Keratinocyte (primary cell): ENCODE measurements at regions not wholly inside any gene's neighbourhood (a gene's known extent, or its start where the extent isn't known, plus 50 kb on each side); places are given as distances from the start of the nearest gene placed in this dataset.

Source experiments
- DNase-seq: peaks from one replicate; pipeline ENCODE4 v3.0.0-alpha.2; 2011; ENCODE audit warnings: low read depth, missing footprints, low spot score
- FAIRE-seq: peaks from 2 replicates; lab custom pipeline; 2011; peaks lifted over from hg19 to GRCh38; lab: Jason Lieb, UNC
- H2AFZ ChIP-seq: 2 replicates; pipeline ENCODE4 v1.6.0; 2012; ENCODE audit warnings: low read length, control low read depth, inconsistent platforms; ENCODE audit not compliant: control insufficient read depth
- H3K27ac ChIP-seq: 2 replicates; pipeline ENCODE4 v1.5.1; 2011; ENCODE audit warnings: low read length; ENCODE audit not compliant: control insufficient read depth, insufficient read depth
- H3K27me3 ChIP-seq: 3 replicates; pipeline ENCODE4 v1.6.0; 2011; ENCODE audit warnings: low read length; ENCODE audit not compliant: control insufficient read depth, insufficient read depth; ENCODE audit errors: extremely low read depth
- H3K36me3 ChIP-seq, 2 experiments: 2 replicates in 1 of 2; 3 replicates in 1 of 2; pipeline ENCODE4 v1.5.1; 2011; ENCODE audit warnings: low read length in 2 of 2, mild to moderate bottlenecking in 1 of 2; ENCODE audit not compliant: control insufficient read depth in 2 of 2, insufficient read depth in 2 of 2; ENCODE audit errors: extremely low read depth in 1 of 2
- H3K4me1 ChIP-seq: 3 replicates; pipeline ENCODE4 v1.5.1; 2011; ENCODE audit warnings: low read length; ENCODE audit not compliant: control insufficient read depth, insufficient read depth; ENCODE audit errors: extremely low read depth
- H3K4me2 ChIP-seq: 3 replicates; pipeline ENCODE4 v1.6.0; 2011; ENCODE audit warnings: low read depth, low read length; ENCODE audit not compliant: control insufficient read depth, insufficient read depth; ENCODE audit errors: extremely low read depth
- H3K4me3 ChIP-seq, 3 experiments: fragments of 200-600 bp in 1 of 3; sonication (generic) in 1 of 3; 2 replicates in 2 of 3; 3 replicates in 1 of 3; pipeline ENCODE4 v1.5.1; 2011 to 2016; ENCODE audit warnings: low read length in 3 of 3, mild to moderate bottlenecking in 3 of 3, control low read depth in 2 of 3, inconsistent platforms in 1 of 3, low read depth in 1 of 3, mixed read lengths in 1 of 3, mixed run types in 1 of 3, moderate library complexity in 1 of 3; ENCODE audit not compliant: control insufficient read depth in 2 of 3, insufficient read depth in 2 of 3; ENCODE audit errors: extremely low read depth in 1 of 3
- H3K79me2 ChIP-seq: 2 replicates; pipeline ENCODE4 v1.6.0; 2012; ENCODE audit warnings: low read length; ENCODE audit not compliant: control insufficient read depth, insufficient read depth
- H3K9ac ChIP-seq: 3 replicates; pipeline ENCODE4 v1.6.0; 2011; ENCODE audit warnings: low read length; ENCODE audit not compliant: control insufficient read depth, insufficient read depth; ENCODE audit errors: extremely low read depth
- H3K9me1 ChIP-seq: 3 replicates; pipeline ENCODE4 v1.6.0; 2011; ENCODE audit warnings: low read length; ENCODE audit not compliant: control insufficient read depth, insufficient read depth; ENCODE audit errors: extremely low read depth
- H3K9me3 ChIP-seq: 2 replicates; pipeline ENCODE4 v1.5.1; 2012; ENCODE audit warnings: low read depth, low read length; ENCODE audit not compliant: control insufficient read depth
- H4K20me1 ChIP-seq: 3 replicates; pipeline ENCODE4 v1.6.0; 2011; ENCODE audit warnings: low read length; ENCODE audit not compliant: control insufficient read depth, insufficient read depth; ENCODE audit errors: extremely low read depth
- EZH2 ChIP-seq: IDR thresholded peaks from one replicate; pipeline ENCODE4 v1.6.1; 2012; ENCODE audit warnings: inconsistent platforms, mild to moderate bottlenecking, low read length, moderate library complexity
- dilution Hi-C: fragments of 300-500 bp; cut with MboI; formaldehyde crosslinking; loops from one replicate; pipeline ENCODE4 v1.7.0; 2020; ENCODE audit warnings: low sequenced_read_pairs; ENCODE audit not compliant: extremely low pct_ligation_motif_present
- TF ChIP-seq, protein P1 (sequence below), 3 experiments: IDR thresholded peaks in 1 of 3; conservative IDR thresholded peaks in 1 of 3; optimal IDR thresholded peaks in 1 of 3; 2 replicates in 2 of 3; 3 replicates in 1 of 3; pipeline versions ENCODE3 to v1.5.1; 2011; ENCODE audit warnings: low read length in 3 of 3, mild to moderate bottlenecking in 3 of 3, moderate library complexity in 2 of 3, control low read depth in 1 of 3, inconsistent platforms in 1 of 3; ENCODE audit not compliant: insufficient read depth in 2 of 3; ENCODE audit errors: extremely low read depth in 1 of 3

DNA sequence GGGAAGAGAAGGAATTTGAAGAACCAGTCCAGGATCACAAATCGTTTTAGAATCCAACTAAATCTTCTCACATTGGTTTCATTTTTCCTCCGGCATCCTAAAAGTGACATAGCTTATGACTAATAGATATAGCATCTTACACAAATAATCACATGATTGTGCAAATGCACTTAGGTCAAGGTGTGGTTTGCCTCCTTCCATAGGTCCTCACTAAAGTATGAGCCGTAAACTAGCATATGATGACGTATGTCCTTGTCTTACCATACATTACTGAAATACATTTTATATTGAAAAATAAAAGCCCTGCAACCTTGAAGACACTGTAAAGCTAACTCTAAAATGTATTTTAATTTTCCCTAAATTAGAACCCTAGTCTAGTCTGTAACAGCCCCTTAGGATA is 362.7 kb upstream of the ADAMTS16 start:
- no peak overlapping the region for H3K9ac ChIP-seq
- TF ChIP-seq EZH2 = no peak
- TF ChIP-seq, protein P1, sequence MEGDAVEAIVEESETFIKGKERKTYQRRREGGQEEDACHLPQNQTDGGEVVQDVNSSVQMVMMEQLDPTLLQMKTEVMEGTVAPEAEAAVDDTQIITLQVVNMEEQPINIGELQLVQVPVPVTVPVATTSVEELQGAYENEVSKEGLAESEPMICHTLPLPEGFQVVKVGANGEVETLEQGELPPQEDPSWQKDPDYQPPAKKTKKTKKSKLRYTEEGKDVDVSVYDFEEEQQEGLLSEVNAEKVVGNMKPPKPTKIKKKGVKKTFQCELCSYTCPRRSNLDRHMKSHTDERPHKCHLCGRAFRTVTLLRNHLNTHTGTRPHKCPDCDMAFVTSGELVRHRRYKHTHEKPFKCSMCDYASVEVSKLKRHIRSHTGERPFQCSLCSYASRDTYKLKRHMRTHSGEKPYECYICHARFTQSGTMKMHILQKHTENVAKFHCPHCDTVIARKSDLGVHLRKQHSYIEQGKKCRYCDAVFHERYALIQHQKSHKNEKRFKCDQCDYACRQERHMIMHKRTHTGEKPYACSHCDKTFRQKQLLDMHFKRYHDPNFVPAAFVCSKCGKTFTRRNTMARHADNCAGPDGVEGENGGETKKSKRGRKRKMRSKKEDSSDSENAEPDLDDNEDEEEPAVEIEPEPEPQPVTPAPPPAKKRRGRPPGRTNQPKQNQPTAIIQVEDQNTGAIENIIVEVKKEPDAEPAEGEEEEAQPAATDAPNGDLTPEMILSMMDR (optimal IDR thresholded peaks at IDR 0.05 in 1 of 3, IDR thresholded peaks at IDR 0.05 in 1 of 3, conservative IDR thresholded peaks at IDR 0.05 in 1 of 3; ENCODE audit: extremely low read depth in 1 of 3, insufficient read depth in 2 of 3, low read length in 3 of 3) = no peak
- no peaks in the 10 kb centered on the region for H3K9me1 ChIP-seq
- H3K79me2 ChIP-seq = no peaks in the 10 kb centered on the region
- H3K4me2 ChIP-seq = no peak overlapping the region
- no peaks in the 10 kb centered on the region for H3K27me3 ChIP-seq
- H2AFZ ChIP-seq = no peak overlapping the region
- no peaks in the 10 kb centered on the region for H3K4me1 ChIP-seq
- no peak overlapping the region for H3K4me3 ChIP-seq
- H4K20me1 ChIP-seq = no peaks in the 10 kb centered on the region
- H3K27ac ChIP-seq = no peak overlapping the region
- FAIRE-seq = no peak
- H3K36me3 ChIP-seq = no peaks in the 10 kb centered on the region
- DNase-seq = no peak
- dilution Hi-C loops = no loop called here
- no peaks in the 10 kb centered on the region for H3K9me3 ChIP-seq

DNA sequence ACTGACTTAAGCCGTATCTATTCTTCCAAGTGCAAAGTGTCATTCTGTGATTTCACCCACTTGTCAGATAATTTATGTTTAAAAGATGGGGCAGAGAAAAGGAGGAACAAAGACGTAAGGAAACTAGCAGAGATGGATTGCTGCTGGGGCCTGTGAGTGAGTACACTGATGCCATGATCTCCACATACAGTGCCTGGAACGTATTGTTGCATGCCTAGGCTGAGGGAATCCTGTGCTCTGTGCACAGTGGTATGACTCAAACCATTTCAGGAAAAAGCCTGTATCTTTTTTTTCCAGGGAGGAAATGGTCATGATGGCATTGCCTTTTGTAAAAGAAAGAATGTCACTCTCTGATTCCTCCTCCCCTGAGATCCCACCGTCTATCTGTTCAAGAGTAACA is 359.5 kb upstream of the ADAMTS16 start:
- Histone ChIP-seq H4K20me1 (no peaks in the 10 kb centered on the region), H3K4me2 (no peak overlapping the region), H3K9me3 (peaks cover 2% of the 10 kb centered on the region), H3K4me3 (no peak overlapping the region), H3K9me1 (no peaks in the 10 kb centered on the region), H3K79me2 (no peaks in the 10 kb centered on the region), H3K27me3 (no peaks in the 10 kb centered on the region), H3K4me1 (no peaks in the 10 kb centered on the region), H3K9ac (no peak overlapping the region), H2AFZ (no peak overlapping the region), H3K36me3 (no peaks in the 10 kb centered on the region), H3K27ac (no peak overlapping the region)
- no peak for TF ChIP-seq EZH2
- TF ChIP-seq, protein P1 (optimal IDR thresholded peaks at IDR 0.05 in 1 of 3, IDR thresholded peaks at IDR 0.05 in 1 of 3, conservative IDR thresholded peaks at IDR 0.05 in 1 of 3; ENCODE audit: extremely low read depth in 1 of 3, insufficient read depth in 2 of 3, low read length in 3 of 3) = no peak
- FAIRE-seq = no peak
- dilution Hi-C loops = no loop called here
- DNase-seq = no peak
